H9 (cell line): ENCODE measurements at regions not wholly inside any gene's neighbourhood (a gene's known extent, or its start where the extent isn't known, plus 50 kb on each side); places are given as distances from the start of the nearest gene placed in this dataset.

Source experiments
- DNase-seq: peaks from one replicate; pipeline ENCODE4 v3.0.0-alpha.2; 2017
- H2AFZ ChIP-seq: one replicate; pipeline ENCODE4 v1.6.1; 2013; ENCODE audit warnings: mild to moderate bottlenecking, low read length, control low read depth, moderate library complexity
- H2AK5ac ChIP-seq: 2 replicates; pipeline ENCODE4 v1.6.1; 2013; ENCODE audit warnings: low read length, control low read depth, mixed read lengths; ENCODE audit not compliant: insufficient read length
- H2BK120ac ChIP-seq: one replicate; pipeline ENCODE4 v1.6.1; 2013; ENCODE audit warnings: low read depth, mild to moderate bottlenecking, low read length, control low read depth, inconsistent platforms; ENCODE audit not compliant: poor library complexity, severe bottlenecking
- H2BK12ac ChIP-seq: 2 replicates; pipeline ENCODE4 v1.6.1; 2013; ENCODE audit warnings: low read length, control low read depth, mixed read lengths, low read depth; ENCODE audit not compliant: insufficient read length
- H2BK15ac ChIP-seq: 2 replicates; pipeline ENCODE4 v1.6.1; 2013; ENCODE audit warnings: low read depth, low read length, control low read depth
- H2BK20ac ChIP-seq: one replicate; pipeline ENCODE4 v1.6.1; 2013; ENCODE audit warnings: low read depth, mild to moderate bottlenecking, low read length, control low read depth, inconsistent platforms; ENCODE audit not compliant: poor library complexity, severe bottlenecking
- H2BK5ac ChIP-seq: 2 replicates; pipeline ENCODE4 v1.6.1; 2013; ENCODE audit warnings: low read length, control low read depth, mixed read lengths; ENCODE audit not compliant: insufficient read length
- H3K14ac ChIP-seq: 2 replicates; pipeline ENCODE4 v1.6.1; 2013; ENCODE audit warnings: low read length, control low read depth; ENCODE audit not compliant: insufficient read depth
- H3K18ac ChIP-seq: 2 replicates; pipeline ENCODE4 v1.6.1; 2013; ENCODE audit warnings: low read depth, mild to moderate bottlenecking, mixed read lengths, low read length, control low read depth; ENCODE audit not compliant: insufficient read length
- H3K23ac ChIP-seq: 2 replicates; pipeline ENCODE4 v1.6.1; 2013; ENCODE audit warnings: low read length, control low read depth, mixed read lengths, low read depth; ENCODE audit not compliant: insufficient read length
- H3K23me2 ChIP-seq: 2 replicates; pipeline ENCODE4 v1.6.1; 2013; ENCODE audit warnings: low read depth, mild to moderate bottlenecking, mixed read lengths, low read length, control low read depth; ENCODE audit not compliant: insufficient read length, poor library complexity, severe bottlenecking
- H3K27ac ChIP-seq: 2 replicates; pipeline ENCODE4 v1.5.1; 2013; ENCODE audit warnings: low read length, control low read depth, mixed read lengths, low read depth; ENCODE audit not compliant: insufficient read length
- H3K27me3 ChIP-seq: 2 replicates; pipeline ENCODE4 v1.6.1; 2013; ENCODE audit warnings: low read length, control low read depth, inconsistent platforms; ENCODE audit not compliant: insufficient read depth
- H3K4ac ChIP-seq: 2 replicates; pipeline ENCODE4 v1.6.1; 2013; ENCODE audit warnings: low read depth, mild to moderate bottlenecking, control low read depth, inconsistent platforms, low read length, moderate library complexity
- H3K4me1 ChIP-seq: 2 replicates; pipeline ENCODE4 v1.6.1; 2013; ENCODE audit warnings: low read length, control low read depth, inconsistent platforms; ENCODE audit not compliant: insufficient read depth
- H3K4me2 ChIP-seq: 2 replicates; pipeline ENCODE4 v1.6.1; 2013; ENCODE audit warnings: low read length, control low read depth, mixed read lengths; ENCODE audit not compliant: insufficient read length, insufficient read depth
- H3K56ac ChIP-seq: 2 replicates; pipeline ENCODE4 v1.6.1; 2013; ENCODE audit warnings: low read depth, mild to moderate bottlenecking, mixed read lengths, low read length, control low read depth; ENCODE audit not compliant: insufficient read length
- H3K79me1 ChIP-seq: 2 replicates; pipeline ENCODE4 v1.6.1; 2013; ENCODE audit warnings: low read depth, mild to moderate bottlenecking, moderate library complexity, low read length, control low read depth, inconsistent platforms; ENCODE audit not compliant: insufficient read depth, poor library complexity, severe bottlenecking
- H3K79me2 ChIP-seq: 2 replicates; pipeline ENCODE4 v1.6.1; 2013; ENCODE audit warnings: low read length, control low read depth, inconsistent platforms; ENCODE audit not compliant: insufficient read depth
- H3K9ac ChIP-seq: 2 replicates; pipeline ENCODE4 v1.6.1; 2013; ENCODE audit warnings: low read length, control low read depth, mixed read lengths; ENCODE audit not compliant: insufficient read length; ENCODE audit errors: extremely low read depth
- H3K9me3 ChIP-seq: one replicate; pipeline ENCODE4 v1.6.1; 2013; ENCODE audit warnings: low read depth, low read length, inconsistent platforms; ENCODE audit not compliant: control insufficient read depth
- H3T11ph ChIP-seq: one replicate; pipeline ENCODE4 v1.6.1; 2013; ENCODE audit warnings: mild to moderate bottlenecking, low read length, control low read depth, inconsistent platforms
- H4K20me1 ChIP-seq: one replicate; pipeline ENCODE4 v1.6.1; 2013; ENCODE audit not compliant: control insufficient read depth, insufficient read length, insufficient read depth
- H4K5ac ChIP-seq: 2 replicates; pipeline ENCODE4 v1.6.1; 2013; ENCODE audit warnings: low read depth, mild to moderate bottlenecking, mixed read lengths, low read length, control low read depth; ENCODE audit not compliant: insufficient read length
- H4K8ac ChIP-seq: replicated peaks from 2 replicates; pipeline ENCODE4 v1.6.1; 2013; ENCODE audit warnings: low read length, control low read depth, mixed read lengths, low read depth; ENCODE audit not compliant: insufficient read length
- H4K91ac ChIP-seq: 2 replicates; pipeline ENCODE4 v1.6.1; 2013; ENCODE audit warnings: low read depth, mild to moderate bottlenecking, moderate library complexity, mixed read lengths, low read length, control low read depth; ENCODE audit not compliant: insufficient read length
- H3K27ac Mint-ChIP-seq, 3 experiments: 2 replicates in 2 of 3; 3 replicates in 1 of 3; pipeline ENCODE4 v1.8.0; 2020 to 2021; ENCODE audit warnings: mixed read lengths in 3 of 3, mild to moderate bottlenecking in 1 of 3, moderate library complexity in 1 of 3
- H3K27me3 Mint-ChIP-seq: 2 replicates; pipeline ENCODE4 v1.8.0; 2021; ENCODE audit warnings: low read depth, mild to moderate bottlenecking, moderate library complexity, mixed read lengths
- H3K36me3 Mint-ChIP-seq, 3 experiments: 2 replicates in 2 of 3; 3 replicates in 1 of 3; pipeline ENCODE4 v1.8.0; 2020 to 2021; ENCODE audit warnings: low read depth in 3 of 3, mixed read lengths in 3 of 3; ENCODE audit not compliant: insufficient read depth in 1 of 3
- H3K4me1 Mint-ChIP-seq, 2 experiments: 2 replicates each; pipeline ENCODE4 v1.8.0; 2020; ENCODE audit warnings: mixed read lengths in 2 of 2
- H3K4me3 Mint-ChIP-seq, 2 experiments: 2 replicates in 1 of 2; 3 replicates in 1 of 2; pipeline ENCODE4 v1.8.0; 2020 to 2021; ENCODE audit warnings: mild to moderate bottlenecking in 2 of 2, mixed read lengths in 2 of 2, moderate library complexity in 1 of 2
- H3K9me3 Mint-ChIP-seq, 2 experiments: 2 replicates in 1 of 2; 3 replicates in 1 of 2; pipeline ENCODE4 v1.8.0; 2020; ENCODE audit warnings: mild to moderate bottlenecking in 2 of 2, mixed read lengths in 2 of 2, moderate library complexity in 1 of 2
- WGBS: extraction: QIAGEN DNeasy Blood & Tissue Kit; methylation state at CpG from one replicate; pipeline ENCODE4 v1.1.7; 2013; ENCODE audit warnings: missing lambda C conversion rate, low lambda C conversion rate, mixed read lengths; ENCODE audit not compliant: insufficient read length; ENCODE audit errors: extremely low coverage; 5-methylcytosine and 5-hydroxymethylcytosine counted together
- TF ChIP-seq, protein P1 (sequence below): fragments of 200-600 bp; sonication (generic); conservative IDR thresholded peaks from 3 replicates; pipeline ENCODE4 v1.8.0; 2021; ENCODE audit warnings: antibody characterized with exemption, mild to moderate bottlenecking

DNA sequence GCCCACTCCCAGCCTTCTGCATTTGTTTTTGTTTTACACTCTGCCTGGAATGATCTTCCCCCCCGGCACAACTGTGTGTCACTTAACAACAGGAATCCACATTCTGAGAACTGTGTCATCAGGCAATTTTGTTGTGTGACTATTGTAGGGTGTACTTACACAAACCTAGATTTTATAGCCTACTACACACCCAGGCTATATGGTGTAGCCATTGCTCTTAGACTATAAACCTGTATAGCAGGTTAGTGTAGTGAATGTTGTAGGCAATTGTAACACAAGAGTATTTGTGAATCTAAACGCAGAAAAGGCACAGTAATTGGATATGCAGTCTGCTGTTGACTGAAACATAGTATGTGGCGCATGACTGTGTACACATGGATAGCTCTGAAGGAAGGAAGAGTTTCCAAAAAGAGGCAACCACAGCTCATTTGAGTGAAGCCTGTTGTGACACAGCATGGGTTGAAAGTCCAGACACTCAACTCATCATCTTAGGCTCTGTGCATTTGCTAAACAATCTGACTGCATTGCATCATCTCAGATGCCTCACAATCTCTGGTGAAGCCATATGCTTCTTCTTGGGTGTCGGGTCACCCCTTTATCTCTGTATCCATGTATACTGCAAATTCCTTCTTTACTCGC lies 506.6 kb upstream of the SPHKAP start:
- H2AK5ac ChIP-seq, result no peak overlapping the region
- H2BK12ac ChIP-seq, result no peak overlapping the region
- Mint-ChIP-seq H3K4me3 (no peak overlapping the region), H3K9me3 (no peaks in the 10 kb centered on the region), H3K27ac (no peak overlapping the region), H3K27me3 (no peaks in the 10 kb centered on the region), H3K36me3 (no peaks in the 10 kb centered on the region), H3K4me1 (peaks cover 10 to 20% of the 10 kb centered on the region in 2 experiments)
- H4K5ac ChIP-seq, result no peak overlapping the region
- H4K20me1 ChIP-seq, result no peaks in the 10 kb centered on the region
- no peak overlapping the region for H3K23ac ChIP-seq
- H3K4me2 ChIP-seq, result no peak overlapping the region
- no peak overlapping the region for H2BK5ac ChIP-seq
- H3K14ac ChIP-seq, result no peak overlapping the region
- H3K4ac ChIP-seq, result no peak overlapping the region
- no peaks in the 10 kb centered on the region for H3K9me3 ChIP-seq
- no peak overlapping the region for H2BK120ac ChIP-seq
- no peak overlapping the region for H3K56ac ChIP-seq
- H3K27me3 ChIP-seq, result no peaks in the 10 kb centered on the region
- H3K23me2 ChIP-seq, result no peaks in the 10 kb centered on the region
- no peak overlapping the region for H3K18ac ChIP-seq
- DNase-seq, result no peak
- no peaks in the 10 kb centered on the region for H3K79me2 ChIP-seq
- no peak overlapping the region for H4K8ac ChIP-seq
- H2AFZ ChIP-seq, result no peak overlapping the region
- H3K9ac ChIP-seq, result no peak overlapping the region
- no CpG with 5 or more reads among the region's 5 CpGs for WGBS
- no peaks in the 10 kb centered on the region for H3K79me1 ChIP-seq
- H4K91ac ChIP-seq, result no peak overlapping the region
- H3K4me1 ChIP-seq, result no peaks in the 10 kb centered on the region
- no peak overlapping the region for H3K27ac ChIP-seq
- H2BK15ac ChIP-seq, result no peak overlapping the region
- TF ChIP-seq, protein P1, sequence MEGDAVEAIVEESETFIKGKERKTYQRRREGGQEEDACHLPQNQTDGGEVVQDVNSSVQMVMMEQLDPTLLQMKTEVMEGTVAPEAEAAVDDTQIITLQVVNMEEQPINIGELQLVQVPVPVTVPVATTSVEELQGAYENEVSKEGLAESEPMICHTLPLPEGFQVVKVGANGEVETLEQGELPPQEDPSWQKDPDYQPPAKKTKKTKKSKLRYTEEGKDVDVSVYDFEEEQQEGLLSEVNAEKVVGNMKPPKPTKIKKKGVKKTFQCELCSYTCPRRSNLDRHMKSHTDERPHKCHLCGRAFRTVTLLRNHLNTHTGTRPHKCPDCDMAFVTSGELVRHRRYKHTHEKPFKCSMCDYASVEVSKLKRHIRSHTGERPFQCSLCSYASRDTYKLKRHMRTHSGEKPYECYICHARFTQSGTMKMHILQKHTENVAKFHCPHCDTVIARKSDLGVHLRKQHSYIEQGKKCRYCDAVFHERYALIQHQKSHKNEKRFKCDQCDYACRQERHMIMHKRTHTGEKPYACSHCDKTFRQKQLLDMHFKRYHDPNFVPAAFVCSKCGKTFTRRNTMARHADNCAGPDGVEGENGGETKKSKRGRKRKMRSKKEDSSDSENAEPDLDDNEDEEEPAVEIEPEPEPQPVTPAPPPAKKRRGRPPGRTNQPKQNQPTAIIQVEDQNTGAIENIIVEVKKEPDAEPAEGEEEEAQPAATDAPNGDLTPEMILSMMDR, result no peak
- no peak overlapping the region for H2BK20ac ChIP-seq
- H3T11ph ChIP-seq, result no peak overlapping the region
